A549 (cell line): ENCODE measurements at regions not wholly inside any gene's neighbourhood (a gene's known extent, or its start where the extent isn't known, plus 50 kb on each side); places are given as distances from the start of the nearest gene placed in this dataset.

Experiments used
- CTCF ChIP-seq: fragments of >200 bp; sonication (Bioruptor Twin); formaldehyde crosslinking; IDR thresholded peaks from 3 replicates; pipeline ENCODE4 v1.5.1; 2016
- HDAC2 ChIP-seq: fragments of 200-600 bp; sonication (generic); IDR thresholded peaks from 2 replicates; pipeline ENCODE4 v1.6.1; 2016
- JUN ChIP-seq, 2 experiments: fragments of >200 bp; sonication (Bioruptor Twin); formaldehyde crosslinking; IDR thresholded peaks; 2 replicates in 1 of 2; 3 replicates in 1 of 2; pipeline ENCODE4 v1.6.1; 2016 to 2017
- NFE2L2 ChIP-seq: fragments of 150-350 bp; conservative IDR thresholded peaks from 2 replicates; pipeline ENCODE4 v1.6.1; 2014; ENCODE audit warnings: low read length
- POLR2A ChIP-seq: IDR thresholded peaks from 2 replicates; pipeline ENCODE4 v1.6.1; 2012; ENCODE audit warnings: mild to moderate bottlenecking, low read length
- TF ChIP-seq, protein P1 (sequence below): fragments of 250-450 bp; sonication (Bioruptor Pico); IDR thresholded peaks from 2 replicates; pipeline ENCODE4 v1.5.0; 2021; ENCODE audit warnings: mild to moderate bottlenecking, moderate library complexity, borderline replicate concordance

DNA sequence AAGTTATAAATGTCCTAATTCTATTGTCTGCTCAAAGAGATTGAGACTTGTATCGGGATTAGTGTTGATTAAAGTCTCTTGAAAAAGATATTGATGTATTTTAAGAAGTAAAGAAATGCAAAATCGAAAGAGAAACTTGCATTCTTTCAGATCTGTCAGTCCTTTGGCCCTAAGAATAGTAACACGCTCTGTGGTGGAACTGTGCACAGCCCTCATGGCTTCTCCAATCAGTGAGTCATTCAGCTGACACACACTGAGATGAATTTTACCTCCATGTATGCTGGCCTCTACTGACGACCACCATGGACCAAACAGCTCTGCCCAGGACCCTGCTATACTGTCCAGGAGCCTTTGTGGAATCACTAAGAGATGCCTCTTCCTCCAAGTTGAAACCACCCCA is 232.4 kb downstream of the ESM1 start:
- TF ChIP-seq, protein P1, sequence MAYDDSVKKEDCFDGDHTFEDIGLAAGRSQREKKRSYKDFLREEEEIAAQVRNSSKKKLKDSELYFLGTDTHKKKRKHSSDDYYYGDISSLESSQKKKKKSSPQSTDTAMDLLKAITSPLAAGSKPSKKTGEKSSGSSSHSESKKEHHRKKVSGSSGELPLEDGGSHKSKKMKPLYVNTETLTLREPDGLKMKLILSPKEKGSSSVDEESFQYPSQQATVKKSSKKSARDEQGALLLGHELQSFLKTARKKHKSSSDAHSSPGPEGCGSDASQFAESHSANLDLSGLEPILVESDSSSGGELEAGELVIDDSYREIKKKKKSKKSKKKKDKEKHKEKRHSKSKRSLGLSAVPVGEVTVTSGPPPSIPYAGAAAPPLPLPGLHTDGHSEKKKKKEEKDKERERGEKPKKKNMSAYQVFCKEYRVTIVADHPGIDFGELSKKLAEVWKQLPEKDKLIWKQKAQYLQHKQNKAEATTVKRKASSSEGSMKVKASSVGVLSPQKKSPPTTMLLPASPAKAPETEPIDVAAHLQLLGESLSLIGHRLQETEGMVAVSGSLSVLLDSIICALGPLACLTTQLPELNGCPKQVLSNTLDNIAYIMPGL: no peak
- TF ChIP-seq CTCF (no peak), NFE2L2 (no peak), POLR2A (no peak), HDAC2 (no peak), JUN (IDR thresholded peaks at IDR 0.05) (no peak)
